SK-N-SH treated with all-trans-retinoic acid at 6 μM for 48 hours (cell line): ENCODE measurements at regions not wholly inside any gene's neighbourhood (a gene's known extent, or its start where the extent isn't known, plus 50 kb on each side); places are given as distances from the start of the nearest gene placed in this dataset.
"Not testable (repeated sequence)": the region's sequence is repeated elsewhere in the genome, so short reads cannot be mapped to it uniquely, and the experiment has no call there.

Source experiments
- ATAC-seq: fragments of 200-7000 bp; cut with Tn5 transposase; 3 replicates; pipeline ENCODE4 v1.9.1; 2020; ENCODE audit warnings: mild to moderate bottlenecking, moderate library complexity
- ARNTL ChIP-seq: fragments of 450-650 bp; formaldehyde crosslinking; IDR thresholded peaks from 2 replicates; pipeline ENCODE4 v1.5.0; 2020; ENCODE audit warnings: low read depth, mild to moderate bottlenecking, moderate library complexity, borderline replicate concordance
- BACH2 ChIP-seq: fragments of 250-450 bp; sonication (Bioruptor Pico); IDR thresholded peaks from 2 replicates; pipeline ENCODE4 v1.9.0; 2021; ENCODE audit warnings: mild to moderate bottlenecking, borderline replicate concordance
- CREB5 ChIP-seq: fragments of 250-450 bp; sonication (Bioruptor Pico); IDR thresholded peaks from 2 replicates; pipeline ENCODE4 v1.5.1; 2020; ENCODE audit warnings: low read depth, mild to moderate bottlenecking, moderate library complexity
- CSDC2 ChIP-seq: fragments of 250-450 bp; sonication (Bioruptor Pico); IDR thresholded peaks from 2 replicates; pipeline ENCODE4 v1.5.0; 2020; ENCODE audit warnings: mild to moderate bottlenecking, moderate library complexity
- ESRRG ChIP-seq: fragments of 250-450 bp; sonication (Bioruptor Pico); IDR thresholded peaks from 2 replicates; pipeline ENCODE4 v1.6.1; 2021; ENCODE audit warnings: mild to moderate bottlenecking
- GLIS3 ChIP-seq: fragments of 250-450 bp; sonication (Bioruptor Pico); IDR thresholded peaks from 2 replicates; pipeline ENCODE4 v1.5.0; 2020; ENCODE audit warnings: mild to moderate bottlenecking, moderate library complexity
- ISL1 ChIP-seq: fragments of 250-450 bp; sonication (Bioruptor Pico); IDR thresholded peaks from 2 replicates; pipeline ENCODE4 v2.1.2; 2022; ENCODE audit warnings: mild to moderate bottlenecking, moderate library complexity
- OSR1 ChIP-seq: fragments of 250-450 bp; sonication (Bioruptor Pico); IDR thresholded peaks from 2 replicates; pipeline ENCODE4 v1.8.0; 2022; ENCODE audit warnings: moderate library complexity, mild to moderate bottlenecking, inconsistent platforms
- PATZ1 ChIP-seq: fragments of 250-450 bp; sonication (Bioruptor Pico); IDR thresholded peaks from 2 replicates; pipeline ENCODE4 v1.8.0; 2020; ENCODE audit warnings: mild to moderate bottlenecking, moderate library complexity, borderline replicate concordance
- POU6F1 ChIP-seq: fragments of 250-450 bp; sonication (Bioruptor Pico); IDR thresholded peaks from 2 replicates; pipeline ENCODE4 v1.8.0; 2021; ENCODE audit warnings: low read depth, mild to moderate bottlenecking, moderate library complexity, borderline replicate concordance
- PPARA ChIP-seq: fragments of 250-450 bp; sonication (Bioruptor Pico); IDR thresholded peaks from 2 replicates; pipeline ENCODE4 v1.5.0; 2020; ENCODE audit warnings: mild to moderate bottlenecking, borderline replicate concordance
- RARB ChIP-seq: fragments of 250-450 bp; sonication (Bioruptor Pico); IDR thresholded peaks from 2 replicates; pipeline ENCODE4 v1.8.0; 2021; ENCODE audit warnings: mild to moderate bottlenecking, moderate library complexity
- TCF4 ChIP-seq: fragments of 250-450 bp; sonication (Bioruptor Pico); IDR thresholded peaks from 2 replicates; pipeline ENCODE4 v1.8.0; 2021; ENCODE audit warnings: mild to moderate bottlenecking, moderate library complexity, borderline replicate concordance
- TOX ChIP-seq: fragments of 250-450 bp; sonication (Bioruptor Pico); IDR thresholded peaks from 2 replicates; pipeline ENCODE4 v1.8.0; 2021; ENCODE audit warnings: mild to moderate bottlenecking, moderate library complexity, borderline replicate concordance
- TSHZ2 ChIP-seq: fragments of 250-450 bp; sonication (Bioruptor Pico); IDR thresholded peaks from 2 replicates; pipeline ENCODE4 v1.5.0; 2020; ENCODE audit warnings: mild to moderate bottlenecking, moderate library complexity
- ZC3H10 ChIP-seq: fragments of 250-450 bp; sonication (Bioruptor Pico); IDR thresholded peaks from 2 replicates; pipeline ENCODE4 v1.5.1; 2021; ENCODE audit warnings: mild to moderate bottlenecking, moderate library complexity
- ZFP30 ChIP-seq: fragments of 450-650 bp; formaldehyde crosslinking; IDR thresholded peaks from 2 replicates; pipeline ENCODE4 v1.5.0; 2022; ENCODE audit warnings: mild to moderate bottlenecking, moderate library complexity
- ZNF70 ChIP-seq: fragments of 450-650 bp; formaldehyde crosslinking; IDR thresholded peaks from 2 replicates; pipeline ENCODE4 v1.5.0; 2020; ENCODE audit warnings: mild to moderate bottlenecking, moderate library complexity
- ZNF8 ChIP-seq: fragments of 450-650 bp; formaldehyde crosslinking; IDR thresholded peaks from 2 replicates; pipeline ENCODE4 v1.5.0; 2020; ENCODE audit warnings: mild to moderate bottlenecking, moderate library complexity
- TF ChIP-seq, protein P1 (sequence below): fragments of 250-450 bp; sonication (Bioruptor Pico); IDR thresholded peaks from 2 replicates; pipeline ENCODE4 v1.5.1; 2021; ENCODE audit warnings: mild to moderate bottlenecking, moderate library complexity

DNA sequence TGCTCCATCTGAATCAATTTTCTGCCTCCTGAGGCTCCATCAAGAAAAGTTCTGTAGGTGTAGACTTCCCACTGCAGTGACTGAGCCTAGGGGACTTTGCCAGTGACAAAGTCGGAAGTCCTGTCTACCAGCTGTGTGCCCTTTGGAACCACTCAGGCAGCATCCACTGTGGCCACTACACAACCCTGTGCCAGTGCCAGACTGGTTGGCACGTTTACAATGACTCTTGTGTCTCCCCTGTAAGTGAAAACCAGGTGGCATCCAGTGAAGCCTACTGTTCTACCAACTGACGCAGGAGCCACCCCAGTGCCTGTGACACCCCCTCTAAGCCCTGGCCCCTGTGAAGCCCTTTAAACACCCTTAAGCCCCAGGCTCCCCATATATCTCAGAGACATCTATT lies 132.1 kb upstream of the SERPINE2 start:
- TF ChIP-seq RARB (CRISPR knock-in tag): no peak
- TF ChIP-seq TCF4 (CRISPR knock-in tag): no peak
- no peak for TF ChIP-seq CREB5
- TF ChIP-seq, protein P1, sequence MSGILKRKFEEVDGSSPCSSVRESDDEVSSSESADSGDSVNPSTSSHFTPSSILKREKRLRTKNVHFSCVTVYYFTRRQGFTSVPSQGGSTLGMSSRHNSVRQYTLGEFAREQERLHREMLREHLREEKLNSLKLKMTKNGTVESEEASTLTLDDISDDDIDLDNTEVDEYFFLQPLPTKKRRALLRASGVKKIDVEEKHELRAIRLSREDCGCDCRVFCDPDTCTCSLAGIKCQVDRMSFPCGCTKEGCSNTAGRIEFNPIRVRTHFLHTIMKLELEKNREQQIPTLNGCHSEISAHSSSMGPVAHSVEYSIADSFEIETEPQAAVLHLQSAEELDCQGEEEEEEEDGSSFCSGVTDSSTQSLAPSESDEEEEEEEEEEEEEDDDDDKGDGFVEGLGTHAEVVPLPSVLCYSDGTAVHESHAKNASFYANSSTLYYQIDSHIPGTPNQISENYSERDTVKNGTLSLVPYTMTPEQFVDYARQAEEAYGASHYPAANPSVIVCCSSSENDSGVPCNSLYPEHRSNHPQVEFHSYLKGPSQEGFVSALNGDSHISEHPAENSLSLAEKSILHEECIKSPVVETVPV (CRISPR knock-in tag): no peak
- no peak for TF ChIP-seq CSDC2 (CRISPR knock-in tag)
- no peak for TF ChIP-seq OSR1 (CRISPR knock-in tag)
- no peak for TF ChIP-seq ZC3H10 (CRISPR knock-in tag)
- no peak for TF ChIP-seq GLIS3 (CRISPR knock-in tag)
- no peak for TF ChIP-seq ESRRG (CRISPR knock-in tag)
- no peak for TF ChIP-seq ZNF70 (CRISPR knock-in tag)
- no peak for TF ChIP-seq ARNTL (CRISPR knock-in tag)
- TF ChIP-seq PPARA (CRISPR knock-in tag): no peak
- TF ChIP-seq PATZ1: no peak
- TF ChIP-seq ZNF8: no peak
- no peak for TF ChIP-seq TSHZ2 (CRISPR knock-in tag)
- TF ChIP-seq TOX (CRISPR knock-in tag): no peak
- no peak for ATAC-seq

DNA sequence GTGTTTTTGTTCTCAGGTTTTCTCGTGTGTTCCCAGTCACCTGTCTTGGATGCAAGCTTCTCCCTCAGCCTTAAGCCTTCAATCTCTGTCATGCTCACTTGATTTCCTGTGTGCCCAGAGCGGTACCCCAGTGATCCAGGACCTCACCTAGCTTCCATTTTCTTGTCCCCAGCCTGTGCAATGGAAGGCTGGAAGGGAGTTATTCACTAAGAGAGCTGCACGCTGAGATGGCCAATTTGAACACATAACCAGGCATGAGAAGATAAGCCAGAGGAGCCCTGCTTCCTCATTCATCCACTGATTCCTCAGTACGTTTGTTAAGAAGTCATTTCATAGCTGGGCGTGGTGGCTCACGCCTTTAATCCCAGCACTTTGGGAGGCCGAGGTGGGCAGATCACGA lies 130.8 kb upstream of the SERPINE2 start:
- ATAC-seq: no peak
- TF ChIP-seq ZNF70 (CRISPR knock-in tag) (no peak), POU6F1 (CRISPR knock-in tag) (no peak), TSHZ2 (CRISPR knock-in tag) (no peak), BACH2 (CRISPR knock-in tag) (no peak), ESRRG (CRISPR knock-in tag) (no peak), GLIS3 (CRISPR knock-in tag) (no peak), PPARA (CRISPR knock-in tag) (no peak), TCF4 (CRISPR knock-in tag) (no peak), ZFP30 (CRISPR knock-in tag) (no peak), ISL1 (CRISPR knock-in tag) (no peak)
- TF ChIP-seq, protein P1 (CRISPR knock-in tag): no peak

- ATAC-seq: not testable (repeated sequence)
These were observed 128.7 kb upstream of the SERPINE2 start for GRCh38 chr2:224167781-224168180.
